ENCODE measurements at regions not wholly inside any gene's neighbourhood (a gene's known extent, or its start where the extent isn't known, plus 50 kb on each side); places are given as distances from the start of the nearest gene placed in this dataset.

DNA sequence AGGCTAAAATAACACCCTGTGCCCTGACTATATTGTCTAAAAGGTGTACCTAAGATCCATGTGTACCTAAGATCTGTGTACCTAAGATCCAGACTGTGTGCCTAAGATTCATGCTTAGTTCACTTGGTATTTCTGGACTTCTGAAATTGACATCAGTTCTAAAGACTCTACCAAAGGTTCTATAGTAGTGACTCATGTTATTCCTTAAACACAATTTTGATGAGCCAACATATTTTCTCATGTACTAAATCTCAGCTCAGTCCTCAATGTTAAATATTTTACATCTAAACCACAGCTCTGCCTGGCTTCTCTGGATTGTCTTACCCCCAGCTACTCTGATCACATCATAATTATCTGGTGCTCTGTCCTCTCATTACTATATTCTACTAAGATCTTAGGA, 802.3 kb upstream of the SORCS1 start:
- TF ChIP-seq POLR2A (IDR thresholded peaks at IDR 0.05) = no peak
- TF ChIP-seq, protein P1, sequence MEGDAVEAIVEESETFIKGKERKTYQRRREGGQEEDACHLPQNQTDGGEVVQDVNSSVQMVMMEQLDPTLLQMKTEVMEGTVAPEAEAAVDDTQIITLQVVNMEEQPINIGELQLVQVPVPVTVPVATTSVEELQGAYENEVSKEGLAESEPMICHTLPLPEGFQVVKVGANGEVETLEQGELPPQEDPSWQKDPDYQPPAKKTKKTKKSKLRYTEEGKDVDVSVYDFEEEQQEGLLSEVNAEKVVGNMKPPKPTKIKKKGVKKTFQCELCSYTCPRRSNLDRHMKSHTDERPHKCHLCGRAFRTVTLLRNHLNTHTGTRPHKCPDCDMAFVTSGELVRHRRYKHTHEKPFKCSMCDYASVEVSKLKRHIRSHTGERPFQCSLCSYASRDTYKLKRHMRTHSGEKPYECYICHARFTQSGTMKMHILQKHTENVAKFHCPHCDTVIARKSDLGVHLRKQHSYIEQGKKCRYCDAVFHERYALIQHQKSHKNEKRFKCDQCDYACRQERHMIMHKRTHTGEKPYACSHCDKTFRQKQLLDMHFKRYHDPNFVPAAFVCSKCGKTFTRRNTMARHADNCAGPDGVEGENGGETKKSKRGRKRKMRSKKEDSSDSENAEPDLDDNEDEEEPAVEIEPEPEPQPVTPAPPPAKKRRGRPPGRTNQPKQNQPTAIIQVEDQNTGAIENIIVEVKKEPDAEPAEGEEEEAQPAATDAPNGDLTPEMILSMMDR (IDR thresholded peaks at IDR 0.05) = no peak
- TF ChIP-seq EP300 (IDR thresholded peaks at IDR 0.05) = no peak
